ENCODE measurements at regions not wholly inside any gene's neighbourhood (a gene's known extent, or its start where the extent isn't known, plus 50 kb on each side); places are given as distances from the start of the nearest gene placed in this dataset.

DNA sequence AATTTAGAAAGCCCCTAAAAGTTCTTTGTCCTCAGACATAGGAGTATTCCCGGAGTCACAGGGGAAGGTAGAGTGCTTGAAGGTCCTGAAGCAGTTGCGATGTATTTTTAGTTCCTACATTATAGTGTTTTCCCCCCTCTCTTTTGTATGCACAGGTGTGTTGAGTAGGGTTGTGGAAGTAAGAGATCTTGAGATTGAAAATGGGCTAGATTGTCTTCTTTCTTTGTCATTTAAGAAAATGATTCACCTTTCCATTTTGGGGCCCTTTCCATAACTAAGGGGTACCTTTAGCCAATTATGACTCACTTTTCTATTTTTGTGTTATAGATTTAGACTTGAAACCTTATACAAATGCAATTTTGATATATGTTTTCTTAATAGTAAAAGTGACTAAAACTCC lies 75.8 kb upstream of the AFF2 start:
- no peak overlapping the region for H3K27ac Mint-ChIP-seq
- peaks cover 72% of the 10 kb centered on the region for H3K27me3 Mint-ChIP-seq (ENCODE audit: low read depth)
- no peak for TF ChIP-seq FOXP1 (CRISPR knock-in tag; IDR thresholded peaks at IDR 0.05; ENCODE audit: borderline replicate concordance)
- TF ChIP-seq, protein P1, sequence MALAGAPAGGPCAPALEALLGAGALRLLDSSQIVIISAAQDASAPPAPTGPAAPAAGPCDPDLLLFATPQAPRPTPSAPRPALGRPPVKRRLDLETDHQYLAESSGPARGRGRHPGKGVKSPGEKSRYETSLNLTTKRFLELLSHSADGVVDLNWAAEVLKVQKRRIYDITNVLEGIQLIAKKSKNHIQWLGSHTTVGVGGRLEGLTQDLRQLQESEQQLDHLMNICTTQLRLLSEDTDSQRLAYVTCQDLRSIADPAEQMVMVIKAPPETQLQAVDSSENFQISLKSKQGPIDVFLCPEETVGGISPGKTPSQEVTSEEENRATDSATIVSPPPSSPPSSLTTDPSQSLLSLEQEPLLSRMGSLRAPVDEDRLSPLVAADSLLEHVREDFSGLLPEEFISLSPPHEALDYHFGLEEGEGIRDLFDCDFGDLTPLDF (CRISPR knock-in tag; IDR thresholded peaks at IDR 0.05) = no peak
- TF ChIP-seq, protein P2, sequence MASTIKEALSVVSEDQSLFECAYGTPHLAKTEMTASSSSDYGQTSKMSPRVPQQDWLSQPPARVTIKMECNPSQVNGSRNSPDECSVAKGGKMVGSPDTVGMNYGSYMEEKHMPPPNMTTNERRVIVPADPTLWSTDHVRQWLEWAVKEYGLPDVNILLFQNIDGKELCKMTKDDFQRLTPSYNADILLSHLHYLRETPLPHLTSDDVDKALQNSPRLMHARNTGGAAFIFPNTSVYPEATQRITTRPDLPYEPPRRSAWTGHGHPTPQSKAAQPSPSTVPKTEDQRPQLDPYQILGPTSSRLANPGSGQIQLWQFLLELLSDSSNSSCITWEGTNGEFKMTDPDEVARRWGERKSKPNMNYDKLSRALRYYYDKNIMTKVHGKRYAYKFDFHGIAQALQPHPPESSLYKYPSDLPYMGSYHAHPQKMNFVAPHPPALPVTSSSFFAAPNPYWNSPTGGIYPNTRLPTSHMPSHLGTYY (CRISPR knock-in tag; IDR thresholded peaks at IDR 0.05) = no peak
- TF ChIP-seq ZNF317 (CRISPR knock-in tag; IDR thresholded peaks at IDR 0.05; ENCODE audit: borderline replicate concordance, low read depth) = no peak
- TF ChIP-seq, protein P3, sequence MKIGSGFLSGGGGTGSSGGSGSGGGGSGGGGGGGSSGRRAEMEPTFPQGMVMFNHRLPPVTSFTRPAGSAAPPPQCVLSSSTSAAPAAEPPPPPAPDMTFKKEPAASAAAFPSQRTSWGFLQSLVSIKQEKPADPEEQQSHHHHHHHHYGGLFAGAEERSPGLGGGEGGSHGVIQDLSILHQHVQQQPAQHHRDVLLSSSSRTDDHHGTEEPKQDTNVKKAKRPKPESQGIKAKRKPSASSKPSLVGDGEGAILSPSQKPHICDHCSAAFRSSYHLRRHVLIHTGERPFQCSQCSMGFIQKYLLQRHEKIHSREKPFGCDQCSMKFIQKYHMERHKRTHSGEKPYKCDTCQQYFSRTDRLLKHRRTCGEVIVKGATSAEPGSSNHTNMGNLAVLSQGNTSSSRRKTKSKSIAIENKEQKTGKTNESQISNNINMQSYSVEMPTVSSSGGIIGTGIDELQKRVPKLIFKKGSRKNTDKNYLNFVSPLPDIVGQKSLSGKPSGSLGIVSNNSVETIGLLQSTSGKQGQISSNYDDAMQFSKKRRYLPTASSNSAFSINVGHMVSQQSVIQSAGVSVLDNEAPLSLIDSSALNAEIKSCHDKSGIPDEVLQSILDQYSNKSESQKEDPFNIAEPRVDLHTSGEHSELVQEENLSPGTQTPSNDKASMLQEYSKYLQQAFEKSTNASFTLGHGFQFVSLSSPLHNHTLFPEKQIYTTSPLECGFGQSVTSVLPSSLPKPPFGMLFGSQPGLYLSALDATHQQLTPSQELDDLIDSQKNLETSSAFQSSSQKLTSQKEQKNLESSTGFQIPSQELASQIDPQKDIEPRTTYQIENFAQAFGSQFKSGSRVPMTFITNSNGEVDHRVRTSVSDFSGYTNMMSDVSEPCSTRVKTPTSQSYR (CRISPR knock-in tag; IDR thresholded peaks at IDR 0.05) = no peak
- TF ChIP-seq RELA (CRISPR knock-in tag; IDR thresholded peaks at IDR 0.05; ENCODE audit: borderline replicate concordance) = no peak
- TF ChIP-seq, protein P4, sequence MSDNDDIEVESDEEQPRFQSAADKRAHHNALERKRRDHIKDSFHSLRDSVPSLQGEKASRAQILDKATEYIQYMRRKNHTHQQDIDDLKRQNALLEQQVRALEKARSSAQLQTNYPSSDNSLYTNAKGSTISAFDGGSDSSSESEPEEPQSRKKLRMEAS (CRISPR knock-in tag; IDR thresholded peaks at IDR 0.05) = no peak
- TF ChIP-seq CBFB (CRISPR knock-in tag; IDR thresholded peaks at IDR 0.05; ENCODE audit: low read depth) = no peak
- no peak for TF ChIP-seq ZNF138 (CRISPR knock-in tag; conservative IDR thresholded peaks at IDR 0.05)
- no peak for TF ChIP-seq NR3C1 (CRISPR knock-in tag; conservative IDR thresholded peaks at IDR 0.05; ENCODE audit: low read depth)
- TF ChIP-seq, protein P5, sequence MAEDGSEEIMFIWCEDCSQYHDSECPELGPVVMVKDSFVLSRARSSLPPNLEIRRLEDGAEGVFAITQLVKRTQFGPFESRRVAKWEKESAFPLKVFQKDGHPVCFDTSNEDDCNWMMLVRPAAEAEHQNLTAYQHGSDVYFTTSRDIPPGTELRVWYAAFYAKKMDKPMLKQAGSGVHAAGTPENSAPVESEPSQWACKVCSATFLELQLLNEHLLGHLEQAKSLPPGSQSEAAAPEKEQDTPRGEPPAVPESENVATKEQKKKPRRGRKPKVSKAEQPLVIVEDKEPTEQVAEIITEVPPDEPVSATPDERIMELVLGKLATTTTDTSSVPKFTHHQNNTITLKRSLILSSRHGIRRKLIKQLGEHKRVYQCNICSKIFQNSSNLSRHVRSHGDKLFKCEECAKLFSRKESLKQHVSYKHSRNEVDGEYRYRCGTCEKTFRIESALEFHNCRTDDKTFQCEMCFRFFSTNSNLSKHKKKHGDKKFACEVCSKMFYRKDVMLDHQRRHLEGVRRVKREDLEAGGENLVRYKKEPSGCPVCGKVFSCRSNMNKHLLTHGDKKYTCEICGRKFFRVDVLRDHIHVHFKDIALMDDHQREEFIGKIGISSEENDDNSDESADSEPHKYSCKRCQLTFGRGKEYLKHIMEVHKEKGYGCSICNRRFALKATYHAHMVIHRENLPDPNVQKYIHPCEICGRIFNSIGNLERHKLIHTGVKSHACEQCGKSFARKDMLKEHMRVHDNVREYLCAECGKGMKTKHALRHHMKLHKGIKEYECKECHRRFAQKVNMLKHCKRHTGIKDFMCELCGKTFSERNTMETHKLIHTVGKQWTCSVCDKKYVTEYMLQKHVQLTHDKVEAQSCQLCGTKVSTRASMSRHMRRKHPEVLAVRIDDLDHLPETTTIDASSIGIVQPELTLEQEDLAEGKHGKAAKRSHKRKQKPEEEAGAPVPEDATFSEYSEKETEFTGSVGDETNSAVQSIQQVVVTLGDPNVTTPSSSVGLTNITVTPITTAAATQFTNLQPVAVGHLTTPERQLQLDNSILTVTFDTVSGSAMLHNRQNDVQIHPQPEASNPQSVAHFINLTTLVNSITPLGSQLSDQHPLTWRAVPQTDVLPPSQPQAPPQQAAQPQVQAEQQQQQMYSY (CRISPR knock-in tag; IDR thresholded peaks at IDR 0.05) = no peak
- no peak for TF ChIP-seq NFATC4 (CRISPR knock-in tag; IDR thresholded peaks at IDR 0.05)
- peaks cover 3% of the 10 kb centered on the region; the same call in 1 of the 2 replicates for H3K9me3 Mint-ChIP-seq
- no peak overlapping the region for H3K4me3 Mint-ChIP-seq
- POLR2A ChIA-PET = no interaction called here
- ATAC-seq = no peak
- peaks cover 31% of the 10 kb centered on the region for H3K4me1 Mint-ChIP-seq
- peaks cover 3% of the 10 kb centered on the region; the same call in 1 of the 2 replicates for H3K36me3 Mint-ChIP-seq
- CTCF ChIA-PET = no interaction called here
- DNase-seq (ENCODE audit: low spot score) = no peak

DNA sequence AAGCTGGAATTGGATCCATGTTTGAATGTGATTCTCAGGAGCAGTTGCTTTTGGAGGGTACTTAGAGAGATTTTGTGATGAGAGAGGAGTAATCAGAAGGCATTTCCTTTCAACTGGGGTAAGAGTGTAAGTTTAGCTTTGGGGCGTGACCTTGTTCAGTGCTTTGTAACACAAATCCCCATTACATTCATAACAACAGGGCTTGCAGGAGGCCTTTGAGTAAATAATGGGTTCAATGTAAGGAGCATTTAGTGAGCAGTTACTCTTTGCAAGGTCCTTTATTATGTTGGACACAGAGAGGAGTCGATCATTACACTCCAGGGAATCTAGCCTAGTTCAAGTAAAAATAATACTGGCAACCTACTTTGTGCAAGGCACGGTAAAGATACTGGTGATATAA lies 74.0 kb upstream of the AFF2 start:
- Mint-ChIP-seq H3K27ac (peak overlapping the region; percentile 89), H3K4me1 (peaks cover 31% of the 10 kb centered on the region), H3K27me3 (ENCODE audit: low read depth) (peaks cover 82% of the 10 kb centered on the region), H3K4me3 (peak overlapping the region; percentile 26; the same call in 1 of the 2 replicates), H3K36me3 (peaks cover 3% of the 10 kb centered on the region; the same call in 1 of the 2 replicates), H3K9me3 (no peaks in the 10 kb centered on the region)
- DNase-seq (ENCODE audit: low spot score) (no peak), ATAC-seq (peak; percentile 96)
- ChIA-PET POLR2A (no interaction called here), CTCF (no interaction called here)
- TF ChIP-seq TCF7 (CRISPR knock-in tag; IDR thresholded peaks at IDR 0.05; ENCODE audit: low read depth) (no peak), ELF4 (CRISPR knock-in tag; IDR thresholded peaks at IDR 0.05; ENCODE audit: low read depth) (no peak), OVOL2 (CRISPR knock-in tag; IDR thresholded peaks at IDR 0.05; ENCODE audit: borderline replicate concordance) (no peak), FOXK1 (CRISPR knock-in tag; IDR thresholded peaks at IDR 0.05) (no peak), ZNF671 (CRISPR knock-in tag; IDR thresholded peaks at IDR 0.05) (no peak), GTF2I (CRISPR knock-in tag; conservative IDR thresholded peaks at IDR 0.05) (no peak)
- TF ChIP-seq, protein P6, sequence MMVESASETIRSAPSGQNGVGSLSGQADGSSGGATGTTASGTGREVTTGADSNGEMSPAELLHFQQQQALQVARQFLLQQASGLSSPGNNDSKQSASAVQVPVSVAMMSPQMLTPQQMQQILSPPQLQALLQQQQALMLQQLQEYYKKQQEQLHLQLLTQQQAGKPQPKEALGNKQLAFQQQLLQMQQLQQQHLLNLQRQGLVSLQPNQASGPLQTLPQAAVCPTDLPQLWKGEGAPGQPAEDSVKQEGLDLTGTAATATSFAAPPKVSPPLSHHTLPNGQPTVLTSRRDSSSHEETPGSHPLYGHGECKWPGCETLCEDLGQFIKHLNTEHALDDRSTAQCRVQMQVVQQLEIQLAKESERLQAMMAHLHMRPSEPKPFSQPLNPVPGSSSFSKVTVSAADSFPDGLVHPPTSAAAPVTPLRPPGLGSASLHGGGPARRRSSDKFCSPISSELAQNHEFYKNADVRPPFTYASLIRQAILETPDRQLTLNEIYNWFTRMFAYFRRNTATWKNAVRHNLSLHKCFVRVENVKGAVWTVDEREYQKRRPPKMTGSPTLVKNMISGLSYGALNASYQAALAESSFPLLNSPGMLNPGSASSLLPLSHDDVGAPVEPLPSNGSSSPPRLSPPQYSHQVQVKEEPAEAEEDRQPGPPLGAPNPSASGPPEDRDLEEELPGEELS (CRISPR knock-in tag; IDR thresholded peaks at IDR 0.05) = no peak
- TF ChIP-seq, protein P7, sequence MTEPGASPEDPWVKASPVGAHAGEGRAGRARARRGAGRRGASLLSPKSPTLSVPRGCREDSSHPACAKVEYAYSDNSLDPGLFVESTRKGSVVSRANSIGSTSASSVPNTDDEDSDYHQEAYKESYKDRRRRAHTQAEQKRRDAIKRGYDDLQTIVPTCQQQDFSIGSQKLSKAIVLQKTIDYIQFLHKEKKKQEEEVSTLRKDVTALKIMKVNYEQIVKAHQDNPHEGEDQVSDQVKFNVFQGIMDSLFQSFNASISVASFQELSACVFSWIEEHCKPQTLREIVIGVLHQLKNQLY (CRISPR knock-in tag; IDR thresholded peaks at IDR 0.05) = no peak
- TF ChIP-seq, protein P8, sequence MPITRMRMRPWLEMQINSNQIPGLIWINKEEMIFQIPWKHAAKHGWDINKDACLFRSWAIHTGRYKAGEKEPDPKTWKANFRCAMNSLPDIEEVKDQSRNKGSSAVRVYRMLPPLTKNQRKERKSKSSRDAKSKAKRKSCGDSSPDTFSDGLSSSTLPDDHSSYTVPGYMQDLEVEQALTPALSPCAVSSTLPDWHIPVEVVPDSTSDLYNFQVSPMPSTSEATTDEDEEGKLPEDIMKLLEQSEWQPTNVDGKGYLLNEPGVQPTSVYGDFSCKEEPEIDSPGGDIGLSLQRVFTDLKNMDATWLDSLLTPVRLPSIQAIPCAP (CRISPR knock-in tag; IDR thresholded peaks at IDR 0.05) = no peak
